ENCODE measurements at regions not wholly inside any gene's neighbourhood (a gene's known extent, or its start where the extent isn't known, plus 50 kb on each side); places are given as distances from the start of the nearest gene placed in this dataset.

DNA sequence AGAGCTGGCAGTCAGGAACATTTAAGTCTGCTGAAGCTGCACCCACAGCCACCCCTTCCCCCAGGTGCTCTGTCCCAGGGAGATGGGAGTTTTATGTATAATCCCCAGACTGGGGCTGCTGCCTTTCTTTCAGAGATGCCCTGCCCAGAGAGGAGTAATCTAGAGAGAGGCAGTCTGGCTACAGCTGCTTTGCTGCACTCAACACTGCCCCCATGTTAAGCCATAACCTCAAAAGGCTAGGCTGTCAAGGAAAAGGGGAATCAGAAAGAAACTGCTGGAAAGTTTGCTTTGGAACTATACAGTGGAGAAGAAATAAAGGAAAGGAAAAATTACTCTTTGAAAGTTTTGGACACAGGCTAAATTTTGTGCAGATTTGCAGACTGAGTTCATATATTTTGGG is 127.2 kb downstream of the MACIR start:
- no peak for TF ChIP-seq ZNF274 (IDR thresholded peaks at IDR 0.05; ENCODE audit: low read depth, low read length)
- TF ChIP-seq SUZ12 (IDR thresholded peaks at IDR 0.05; ENCODE audit: extremely low read depth, insufficient read depth, insufficient read length): no peak
- no peak for TF ChIP-seq YY1 (IDR thresholded peaks at IDR 0.05; ENCODE audit: insufficient read depth, insufficient read length)
